HepG2 (cell line): ENCODE measurements at regions not wholly inside any gene's neighbourhood (a gene's known extent, or its start where the extent isn't known, plus 50 kb on each side); places are given as distances from the start of the nearest gene placed in this dataset.

Experiments
- ATAC-seq: fragments of 200-7000 bp; cut with Tn5 transposase; 3 replicates; pipeline ENCODE4 v1.9.1; 2020; ENCODE audit warnings: mild to moderate bottlenecking, moderate library complexity
- BruUV-seq: library from RNA; stranded (reverse); fragments of 400-500 nt; replicated peaks from 2 replicates; lab custom pipeline; 2021; lab: Mats Ljungman, UMichigan
- CTCF ChIA-PET: fragments of 300-600 bp; formaldehyde crosslinking; extraction: SDS; loops from one replicate; lab custom pipeline; 2021; ENCODE audit warnings: low total read pairs, inconsistent platforms, low intra/inter-chr PET ratio; lab: Yijun Ruan, JAX
- POLR2A ChIA-PET: fragments of 350-600 bp; sonication (Branson Sonifier 250); formaldehyde crosslinking; loops from one replicate; lab custom pipeline; 2020; ENCODE audit warnings: antibody characterized with exemption, inconsistent platforms; lab: Yijun Ruan, JAX
- DNase-seq: peaks from one replicate; pipeline ENCODE4 v3.0.0-alpha.2; 2015; ENCODE audit warnings: low spot score
- FAIRE-seq: peaks from 3 replicates; lab custom pipeline; 2011; peaks lifted over from hg19 to GRCh38; lab: Jason Lieb, UNC
- H2AFZ ChIP-seq: one replicate; pipeline ENCODE4 v1.6.1; 2011; ENCODE audit warnings: low read length, inconsistent platforms
- H3K27ac ChIP-seq: fragments of 300-600 bp; 3 replicates; pipeline ENCODE4 v1.8.0; 2011; ENCODE audit warnings: mixed run types, mild to moderate bottlenecking, mixed read lengths, low read length, inconsistent platforms; ENCODE audit not compliant: insufficient read depth; ENCODE audit errors: extremely low read length
- H3K27me3 ChIP-seq, 2 experiments: fragments of 200-600 bp in 1 of 2; 2 replicates in 1 of 2; 3 replicates in 1 of 2; pipeline versions ENCODE4 v1.6.0 to v1.8.0; 2011; ENCODE audit warnings: low read length in 2 of 2, mild to moderate bottlenecking in 2 of 2, moderate library complexity in 2 of 2, inconsistent platforms in 1 of 2; ENCODE audit not compliant: insufficient read depth in 2 of 2, control insufficient read depth in 1 of 2
- H3K36me3 ChIP-seq, 2 experiments: fragments of 200-600 bp in 1 of 2; replicated peaks in 1 of 2; 2 replicates in 1 of 2; 3 replicates in 1 of 2; pipeline versions ENCODE4 v1.5.1 to v1.8.0; 2011; ENCODE audit warnings: low read length in 2 of 2, inconsistent platforms in 1 of 2; ENCODE audit not compliant: insufficient read depth in 2 of 2, control insufficient read depth in 1 of 2
- H3K4me1 ChIP-seq: 2 replicates; pipeline ENCODE4 v1.5.1; 2012; ENCODE audit warnings: low read length, inconsistent platforms; ENCODE audit not compliant: insufficient read depth
- H3K4me2 ChIP-seq: 2 replicates; pipeline ENCODE4 v1.6.0; 2011; ENCODE audit warnings: low read depth, low read length, inconsistent platforms
- H3K4me3 ChIP-seq, 3 experiments: fragments of 200-600 bp in 1 of 3; sonication (generic), shearing (Covaris generic) in 1 of 3; replicated peaks in 1 of 3; 2 replicates each; pipeline ENCODE4 v1.5.1; 2011 to 2016; ENCODE audit warnings: low read length in 3 of 3, inconsistent platforms in 2 of 3, low read depth in 2 of 3, mild to moderate bottlenecking in 2 of 3, control low read depth in 1 of 3, mixed read lengths in 1 of 3; ENCODE audit not compliant: insufficient read depth in 1 of 3
- H3K79me2 ChIP-seq: one replicate; pipeline ENCODE4 v1.6.1; 2011; ENCODE audit warnings: low read length, inconsistent platforms; ENCODE audit not compliant: insufficient read depth
- H3K9ac ChIP-seq: 2 replicates; pipeline ENCODE4 v1.6.0; 2011; ENCODE audit warnings: mild to moderate bottlenecking, low read depth, low read length, inconsistent platforms; ENCODE audit not compliant: insufficient read depth
- H3K9me3 ChIP-seq: 2 replicates; pipeline ENCODE4 v1.5.1; 2012; ENCODE audit warnings: mild to moderate bottlenecking, low read length
- H4K20me1 ChIP-seq: 2 replicates; pipeline ENCODE4 v1.6.0; 2011; ENCODE audit warnings: inconsistent platforms, mild to moderate bottlenecking, low read length, moderate library complexity; ENCODE audit not compliant: insufficient read depth
- BRCA1 ChIP-seq: sonication (generic); formaldehyde crosslinking; IDR thresholded peaks from 2 replicates; pipeline ENCODE4 v1.4.0; 2020; ENCODE audit warnings: missing genetic modification reagents
- HNF4A ChIP-seq: sonication (generic); formaldehyde crosslinking; IDR thresholded peaks from 2 replicates; pipeline ENCODE4 v1.4.0; 2020; ENCODE audit warnings: missing genetic modification reagents
- KMT2B ChIP-seq: IDR thresholded peaks from 2 replicates; pipeline ENCODE4 v1.6.1; 2016; ENCODE audit warnings: missing genetic modification reagents, missing compliant biosample characterization
- RCOR2 ChIP-seq: IDR thresholded peaks from 2 replicates; pipeline ENCODE4 v1.6.1; 2016; ENCODE audit warnings: missing biosample characterization, missing genetic modification reagents
- TCF12 ChIP-seq, 2 experiments: fragments of 450-650 bp in 1 of 2; sonication (generic) in 1 of 2; formaldehyde crosslinking in 1 of 2; IDR thresholded peaks; 2 replicates each; pipeline versions ENCODE4 v1.6.1 to v1.8.0; 2017 to 2022; ENCODE audit warnings: antibody characterized with exemption in 1 of 2, mild to moderate bottlenecking in 1 of 2, missing genetic modification reagents in 1 of 2, moderate library complexity in 1 of 2
- XRCC5 ChIP-seq: fragments of 200-400 bp; formaldehyde crosslinking; optimal IDR thresholded peaks from 2 replicates; pipeline ENCODE3; 2017; ENCODE audit warnings: mild to moderate bottlenecking, low read length
- ZNF282 ChIP-seq: fragments of 450-650 bp; IDR thresholded peaks from 2 replicates; pipeline ENCODE4 v1.6.1; 2018; ENCODE audit not compliant: partially characterized antibody
- ZNF326 ChIP-seq: sonication (generic); formaldehyde crosslinking; IDR thresholded peaks from 2 replicates; pipeline ENCODE4 v1.4.0; 2020; ENCODE audit warnings: missing genetic modification reagents, borderline replicate concordance
- ZNF382 ChIP-seq: sonication (generic); formaldehyde crosslinking; IDR thresholded peaks from 2 replicates; pipeline ENCODE4 v1.5.0; 2020; ENCODE audit warnings: missing genetic modification reagents, mild to moderate bottlenecking, borderline replicate concordance
- ZNF510 ChIP-seq: sonication (generic); formaldehyde crosslinking; IDR thresholded peaks from 2 replicates; pipeline ENCODE4 v1.4.0; 2020; ENCODE audit warnings: low read depth, mild to moderate bottlenecking, missing genetic modification reagents
- ZNF746 ChIP-seq: sonication (generic); formaldehyde crosslinking; IDR thresholded peaks from 2 replicates; pipeline ENCODE4 v1.8.0; 2022; ENCODE audit warnings: mild to moderate bottlenecking, missing genetic modification reagents
- ZNF841 ChIP-seq: sonication (generic); formaldehyde crosslinking; IDR thresholded peaks from 2 replicates; pipeline ENCODE4 v1.8.1; 2023; ENCODE audit warnings: missing genetic modification reagents, borderline replicate concordance
- ZSCAN30 ChIP-seq: sonication (generic); formaldehyde crosslinking; IDR thresholded peaks from 2 replicates; pipeline ENCODE4 v1.5.0; 2020; ENCODE audit warnings: mild to moderate bottlenecking, missing genetic modification reagents
- WGBS: methylation state at CpG from one replicate; pipeline ENCODE4 v1.1.6; 2017; ENCODE audit warnings: low lambda C conversion rate; 5-methylcytosine and 5-hydroxymethylcytosine counted together
- in situ Hi-C: cut with HindIII; loops from 2 replicates; pipeline ENCODE4 v1.10.0; 2017; ENCODE audit warnings: low pct_unique_long_range_greater_than_20kb; ENCODE audit not compliant: extremely low pct_ligation_motif_present
- intact Hi-C: fragments of 100-400 bp; cut with micrococcal nuclease; formaldehyde crosslinking; loops from one replicate; pipeline ENCODE4 v1.10.0; 2022; ENCODE audit not compliant: unreplicated experiment
- TF ChIP-seq, protein P1 (sequence below): IDR thresholded peaks from 2 replicates; pipeline ENCODE4 v1.6.1; 2016; ENCODE audit warnings: low read depth
- TF ChIP-seq, protein P2 (sequence below): sonication (generic); formaldehyde crosslinking; IDR thresholded peaks from 2 replicates; pipeline ENCODE4 v1.4.0; 2020; ENCODE audit warnings: missing genetic modification reagents

DNA sequence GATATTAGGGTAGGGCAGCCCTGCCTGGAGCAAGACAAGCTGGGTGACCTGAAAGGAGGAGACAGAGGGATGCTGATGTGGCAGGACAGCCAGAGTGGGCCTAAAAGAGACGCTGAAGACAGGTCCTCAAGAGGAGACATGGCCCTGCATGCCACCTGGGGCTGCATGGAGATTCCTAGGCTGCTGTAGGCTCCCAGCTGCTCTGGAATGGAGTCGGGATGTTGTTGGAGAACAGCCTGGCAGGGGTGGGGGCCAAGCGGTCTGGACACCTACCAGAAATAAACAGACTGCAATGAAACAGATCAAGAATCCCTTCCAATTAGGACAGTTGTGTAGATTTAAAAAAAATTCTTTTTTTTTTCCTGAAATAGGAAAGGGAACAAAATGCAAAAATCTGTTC is 97.8 kb upstream of the NPAS2 start:
- no peak for FAIRE-seq
- ATAC-seq = no peak
- BruUV-seq = no TSS peak
- Histone ChIP-seq H3K27ac (no peak overlapping the region), H3K36me3 (no peaks in the 10 kb centered on the region), H3K4me1 (0 out of 2 replicates have a peak, but pooled peaks cover 7% of the 10 kb centered on the region), H4K20me1 (no peaks in the 10 kb centered on the region), H3K79me2 (no peaks in the 10 kb centered on the region), H3K4me2 (no peak overlapping the region), H3K27me3 (peaks cover 3 to 59% of the 10 kb centered on the region in 2 experiments), H3K9ac (no peak overlapping the region), H2AFZ (no peak overlapping the region), H3K4me3 (no peak overlapping the region), H3K9me3 (no peaks in the 10 kb centered on the region)
- TF ChIP-seq ZNF282 (no peak), XRCC5 (no peak), ZNF841 (no peak), ZNF746 (no peak), ZNF382 (CRISPR knock-in tag) (no peak), RCOR2 (CRISPR knock-in tag) (no peak), TCF12 (IDR thresholded peaks at IDR 0.05) (no peak), TCF12 (CRISPR knock-in tag; IDR thresholded peaks at IDR 0.05) (no peak), ZNF326 (CRISPR knock-in tag) (no peak), ZSCAN30 (no peak), HNF4A (CRISPR knock-in tag) (no peak), BRCA1 (CRISPR knock-in tag) (no peak), KMT2B (CRISPR knock-in tag) (no peak), ZNF510 (CRISPR knock-in tag) (no peak)
- TF ChIP-seq, protein P1, sequence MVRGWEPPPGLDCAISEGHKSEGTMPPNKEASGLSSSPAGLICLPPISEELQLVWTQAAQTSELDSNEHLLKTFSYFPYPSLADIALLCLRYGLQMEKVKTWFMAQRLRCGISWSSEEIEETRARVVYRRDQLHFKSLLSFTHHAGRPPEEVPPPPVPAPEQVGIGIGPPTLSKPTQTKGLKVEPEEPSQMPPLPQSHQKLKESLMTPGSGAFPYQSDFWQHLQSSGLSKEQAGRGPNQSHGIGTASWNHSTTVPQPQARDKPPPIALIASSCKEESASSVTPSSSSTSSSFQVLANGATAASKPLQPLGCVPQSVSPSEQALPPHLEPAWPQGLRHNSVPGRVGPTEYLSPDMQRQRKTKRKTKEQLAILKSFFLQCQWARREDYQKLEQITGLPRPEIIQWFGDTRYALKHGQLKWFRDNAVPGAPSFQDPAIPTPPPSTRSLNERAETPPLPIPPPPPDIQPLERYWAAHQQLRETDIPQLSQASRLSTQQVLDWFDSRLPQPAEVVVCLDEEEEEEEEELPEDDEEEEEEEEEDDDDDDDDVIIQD (CRISPR knock-in tag) = no peak
- TF ChIP-seq, protein P2, sequence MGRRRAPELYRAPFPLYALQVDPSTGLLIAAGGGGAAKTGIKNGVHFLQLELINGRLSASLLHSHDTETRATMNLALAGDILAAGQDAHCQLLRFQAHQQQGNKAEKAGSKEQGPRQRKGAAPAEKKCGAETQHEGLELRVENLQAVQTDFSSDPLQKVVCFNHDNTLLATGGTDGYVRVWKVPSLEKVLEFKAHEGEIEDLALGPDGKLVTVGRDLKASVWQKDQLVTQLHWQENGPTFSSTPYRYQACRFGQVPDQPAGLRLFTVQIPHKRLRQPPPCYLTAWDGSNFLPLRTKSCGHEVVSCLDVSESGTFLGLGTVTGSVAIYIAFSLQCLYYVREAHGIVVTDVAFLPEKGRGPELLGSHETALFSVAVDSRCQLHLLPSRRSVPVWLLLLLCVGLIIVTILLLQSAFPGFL (CRISPR knock-in tag) = no peak
- POLR2A ChIA-PET = no interaction called here
- intact Hi-C loops = no loop called here
- DNase-seq = no peak
- 14% methylated on average over 3 of the region's 3 CpGs for WGBS
- CTCF ChIA-PET = no interaction called here
- in situ Hi-C loops = no loop called here
